Smooth muscle cell (in vitro differentiated cells): ENCODE measurements at regions not wholly inside any gene's neighbourhood (a gene's known extent, or its start where the extent isn't known, plus 50 kb on each side); places are given as distances from the start of the nearest gene placed in this dataset.
A peak's percentile ranks its signal among the peaks of the same experiment; 100 is the strongest.

Source experiments
- DNase-seq: peaks from one replicate; lab custom pipeline; 2025; ENCODE audit not compliant: unreplicated experiment; lab: John Stamatoyannopoulos, UW
- H2AFZ ChIP-seq: fragments of 200-600 bp; sonication (generic); 2 replicates; pipeline ENCODE4 v1.6.0; 2016; ENCODE audit warnings: antibody characterized with exemption, low read depth, mild to moderate bottlenecking
- H3F3A ChIP-seq: fragments of 200-600 bp; sonication (generic); 2 replicates; pipeline ENCODE4 v1.6.0; 2017; ENCODE audit warnings: antibody characterized with exemption, low read depth
- H3K27ac ChIP-seq: fragments of 200-600 bp; sonication (generic); 2 replicates; pipeline ENCODE4 v1.5.1; 2016; ENCODE audit warnings: low read depth, mild to moderate bottlenecking
- H3K27me3 ChIP-seq: fragments of 200-600 bp; sonication (generic); 2 replicates; pipeline ENCODE4 v1.6.1; 2016; ENCODE audit warnings: low read depth, mild to moderate bottlenecking
- H3K36me3 ChIP-seq: fragments of 200-600 bp; sonication (generic); 2 replicates; pipeline ENCODE4 v1.5.1; 2016; ENCODE audit warnings: low read depth
- H3K4me1 ChIP-seq: fragments of 200-600 bp; sonication (generic); 2 replicates; pipeline ENCODE4 v1.5.1; 2016; ENCODE audit warnings: low read depth
- H3K4me2 ChIP-seq: fragments of 200-600 bp; sonication (generic); 2 replicates; pipeline ENCODE4 v1.6.0; 2016; ENCODE audit warnings: mild to moderate bottlenecking
- H3K4me3 ChIP-seq: fragments of 200-600 bp; sonication (generic); 2 replicates; pipeline ENCODE4 v1.5.1; 2016; ENCODE audit warnings: mild to moderate bottlenecking
- H3K79me2 ChIP-seq: fragments of 200-600 bp; sonication (generic); 2 replicates; pipeline ENCODE4 v1.6.0; 2016; ENCODE audit warnings: low read depth, mild to moderate bottlenecking
- H3K9ac ChIP-seq: fragments of 200-600 bp; sonication (generic); 2 replicates; pipeline ENCODE4 v1.6.0; 2016; ENCODE audit warnings: low read depth
- H3K9me3 ChIP-seq: fragments of 200-600 bp; sonication (generic); replicated peaks from 2 replicates; pipeline ENCODE4 v1.5.1; 2016; ENCODE audit warnings: low read depth
- H4K20me1 ChIP-seq: fragments of 200-600 bp; sonication (generic); 2 replicates; pipeline ENCODE4 v1.6.0; 2016; ENCODE audit warnings: low read depth
- CTCF ChIP-seq: fragments of 200-600 bp; sonication (generic); IDR thresholded peaks from 2 replicates; pipeline ENCODE4 v1.5.1; 2017; ENCODE audit warnings: borderline replicate concordance, mild to moderate bottlenecking, antibody characterized with exemption; ENCODE audit not compliant: insufficient read depth, poor library complexity, severe bottlenecking
- WGBS: methylation state at CpG from one replicate; pipeline ENCODE4 v1.1.7; 2016; ENCODE audit warnings: low lambda C conversion rate; 5-methylcytosine and 5-hydroxymethylcytosine counted together

GRCh38 chr6:6729971-6730370, 141.5 kb downstream of the LY86 start:
- Histone ChIP-seq H4K20me1 (no peaks in the 10 kb centered on the region), H3K79me2 (no peaks in the 10 kb centered on the region), H3K36me3 (no peaks in the 10 kb centered on the region), H3K4me2 (no peak overlapping the region), H3K9ac (no peak overlapping the region), H3F3A (peaks cover 14% of the 10 kb centered on the region), H3K4me3 (no peak overlapping the region), H3K27ac (no peak overlapping the region), H3K9me3 (no peaks in the 10 kb centered on the region), H3K27me3 (no peaks in the 10 kb centered on the region), H2AFZ (no peak overlapping the region), H3K4me1 (peaks cover 16% of the 10 kb centered on the region)
- 58% methylated on average over 1 of the region's 1 CpG for WGBS
- no peak for DNase-seq
- TF ChIP-seq CTCF = no peak

GRCh38 chr6:6730831-6731230, 142.3 kb downstream of the LY86 start:
- Histone ChIP-seq H3K9ac (no peak overlapping the region), H3K27ac (peak overlapping the region; percentile 12), H3K4me1 (peaks cover 7% of the 10 kb centered on the region), H3K27me3 (no peaks in the 10 kb centered on the region), H3K79me2 (no peaks in the 10 kb centered on the region), H3K36me3 (no peaks in the 10 kb centered on the region), H3F3A (peaks cover 7% of the 10 kb centered on the region), H3K4me3 (no peak overlapping the region), H3K4me2 (no peak overlapping the region), H4K20me1 (no peaks in the 10 kb centered on the region), H2AFZ (peak overlapping the region; percentile 77), H3K9me3 (no peaks in the 10 kb centered on the region)
- WGBS = 50% methylated on average over 2 of the region's 2 CpGs
- no peak for DNase-seq
- no peak for TF ChIP-seq CTCF

GRCh38 chr6:6734479-6735465, 146.3 kb downstream of the LY86 start:
- 77% methylated on average over 16 of the region's 16 CpGs for WGBS

More at GRCh38 chr6:6734479-6735465, 146.3 kb downstream of the LY86 start:
- Histone ChIP-seq H4K20me1 (no peaks in the 10 kb centered on the region), H3K9me3 (no peaks in the 10 kb centered on the region), H3K27ac (no peak overlapping the region), H2AFZ (no peak overlapping the region), H3K4me2 (no peak overlapping the region), H3K36me3 (no peaks in the 10 kb centered on the region), H3F3A (peaks cover 4% of the 10 kb centered on the region), H3K79me2 (no peaks in the 10 kb centered on the region), H3K9ac (no peak overlapping the region), H3K27me3 (no peaks in the 10 kb centered on the region), H3K4me3 (no peak overlapping the region), H3K4me1 (no peaks in the 10 kb centered on the region)
- DNase-seq = no peak
- TF ChIP-seq CTCF = no peak
